ENCODE measurements at regions not wholly inside any gene's neighbourhood (a gene's known extent, or its start where the extent isn't known, plus 50 kb on each side); places are given as distances from the start of the nearest gene placed in this dataset.
"Not testable (repeated sequence)": the region's sequence is repeated elsewhere in the genome, so short reads cannot be mapped to it uniquely, and the experiment has no call there.

DNA sequence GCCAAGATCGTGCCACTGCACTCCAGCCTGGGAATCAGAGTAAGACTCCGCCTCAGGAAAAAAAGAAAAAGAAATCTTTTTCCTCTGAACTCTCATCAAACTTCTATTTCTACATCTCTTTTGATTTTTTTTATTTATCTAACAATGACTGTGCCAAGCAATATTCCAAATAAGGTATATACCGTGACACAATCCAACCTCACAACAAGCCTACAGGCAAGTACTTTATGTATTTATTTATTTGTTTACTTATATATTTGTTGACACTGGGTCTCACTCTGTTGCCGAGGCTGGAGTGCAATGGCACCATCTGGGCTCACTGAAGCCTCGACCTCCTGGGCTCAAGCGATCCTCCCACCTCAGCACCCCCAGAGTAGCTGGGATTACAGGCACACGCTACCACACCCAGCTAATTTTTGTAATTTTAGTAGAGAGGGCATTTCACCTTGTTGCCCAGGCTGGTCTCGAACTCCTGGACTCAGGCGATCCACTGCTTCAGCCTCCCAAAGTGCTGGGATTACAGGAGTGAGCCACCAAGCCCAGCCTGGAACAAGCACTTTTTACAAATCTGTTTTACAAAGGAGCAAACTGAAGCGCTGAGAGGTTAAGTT, 94.9 kb upstream of the CHD2 start:
- TF ChIP-seq CTCF (IDR thresholded peaks at IDR 0.05; ENCODE audit: low read depth, low read length, poor library complexity, severe bottlenecking) (no peak), EZH2phosphoT487 (IDR thresholded peaks at IDR 0.05; ENCODE audit: borderline replicate concordance, low read length) (no peak)
- Histone ChIP-seq H3K27me3 (ENCODE audit: control insufficient read depth, low read length) (no peaks in the 10 kb centered on the region), H3F3A (ENCODE audit: control insufficient read depth, insufficient read depth) (peaks cover 8% of the 10 kb centered on the region), H3K36me3 (ENCODE audit: control insufficient read depth, low read length) (no peaks in the 10 kb centered on the region), H3K27ac (ENCODE audit: low read depth, low read length) (no peak overlapping the region), H3K79me2 (ENCODE audit: control insufficient read depth, low read length) (peaks cover 15% of the 10 kb centered on the region), H4K20me1 (ENCODE audit: control insufficient read depth, insufficient read depth, low read depth, low read length) (no peaks in the 10 kb centered on the region), H3K9me3 (ENCODE audit: control insufficient read depth, insufficient read depth, low read length) (no peaks in the 10 kb centered on the region), H3K4me2 (ENCODE audit: low read length) (no peak overlapping the region), H3K9me2 (replicated peaks; ENCODE audit: control insufficient read depth, low read length) (no peaks in the 10 kb centered on the region), H3K4me3 (ENCODE audit: low read length) (no peak overlapping the region), H3K4me1 (ENCODE audit: control insufficient read depth, low read length) (peaks cover 27% of the 10 kb centered on the region)

- H3K79me2 ChIP-seq (ENCODE audit: control insufficient read depth, low read length), result peaks cover 20% of the 10 kb centered on the region
- not testable (repeated sequence) for H3K36me3 ChIP-seq (ENCODE audit: control insufficient read depth, low read length); H3K4me3 ChIP-seq (ENCODE audit: low read length); H3K4me2 ChIP-seq (ENCODE audit: low read length); H3K9me3 ChIP-seq (ENCODE audit: control insufficient read depth, insufficient read depth, low read length); H3K27ac ChIP-seq (ENCODE audit: low read depth, low read length); H3K27me3 ChIP-seq (ENCODE audit: control insufficient read depth, low read length); H3K9me2 ChIP-seq (replicated peaks; ENCODE audit: control insufficient read depth, low read length); H4K20me1 ChIP-seq (ENCODE audit: control insufficient read depth, insufficient read depth, low read depth, low read length)
- peaks cover 37% of the 10 kb centered on the region for H3K4me1 ChIP-seq (ENCODE audit: control insufficient read depth, low read length)
- H3F3A ChIP-seq (ENCODE audit: control insufficient read depth, insufficient read depth), result peaks cover 15% of the 10 kb centered on the region
Observed at GRCh38 chr15:92806171-92806570, 94.0 kb upstream of the CHD2 start.

DNA sequence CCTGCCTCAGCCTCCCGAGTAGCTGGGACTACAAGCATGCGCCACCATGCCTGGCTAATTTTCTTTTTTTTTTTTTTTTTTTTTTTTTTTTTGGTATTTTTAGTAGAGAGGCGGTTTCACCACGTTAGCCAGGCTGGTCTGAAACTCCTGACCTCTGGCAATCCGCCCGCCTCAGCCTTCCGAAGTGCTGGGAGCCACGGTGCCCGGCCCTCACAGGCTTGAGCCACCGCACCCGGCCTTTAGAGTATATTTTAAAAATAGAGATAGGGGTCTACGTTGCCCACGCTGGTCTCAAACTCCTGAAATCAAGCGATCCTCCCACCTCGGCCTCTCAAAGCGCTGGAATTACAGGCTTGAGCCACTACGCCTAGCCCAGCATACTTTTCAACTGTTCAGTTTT, 93.4 kb upstream of the CHD2 start:
- Histone ChIP-seq H3K9me3 (ENCODE audit: control insufficient read depth, insufficient read depth, low read length) (no peaks in the 10 kb centered on the region), H3K36me3 (ENCODE audit: control insufficient read depth, low read length) (no peaks in the 10 kb centered on the region; the same call in 1 of the 2 replicates), H3F3A (ENCODE audit: control insufficient read depth, insufficient read depth) (peaks cover 16% of the 10 kb centered on the region), H4K20me1 (ENCODE audit: control insufficient read depth, insufficient read depth, low read depth, low read length) (no peaks in the 10 kb centered on the region), H3K4me2 (ENCODE audit: low read length) (no peak overlapping the region), H3K4me3 (ENCODE audit: low read length) (no peak overlapping the region), H3K79me2 (ENCODE audit: control insufficient read depth, low read length) (peaks cover 26% of the 10 kb centered on the region), H3K27ac (ENCODE audit: low read depth, low read length) (no peak overlapping the region), H3K4me1 (ENCODE audit: control insufficient read depth, low read length) (peaks cover 42% of the 10 kb centered on the region), H3K9me2 (replicated peaks; ENCODE audit: control insufficient read depth, low read length) (no peaks in the 10 kb centered on the region), H3K27me3 (ENCODE audit: control insufficient read depth, low read length) (no peaks in the 10 kb centered on the region)
- TF ChIP-seq CTCF (IDR thresholded peaks at IDR 0.05; ENCODE audit: low read depth, low read length, poor library complexity, severe bottlenecking), result no peak
- TF ChIP-seq EZH2phosphoT487 (IDR thresholded peaks at IDR 0.05; ENCODE audit: borderline replicate concordance, low read length), result no peak

DNA sequence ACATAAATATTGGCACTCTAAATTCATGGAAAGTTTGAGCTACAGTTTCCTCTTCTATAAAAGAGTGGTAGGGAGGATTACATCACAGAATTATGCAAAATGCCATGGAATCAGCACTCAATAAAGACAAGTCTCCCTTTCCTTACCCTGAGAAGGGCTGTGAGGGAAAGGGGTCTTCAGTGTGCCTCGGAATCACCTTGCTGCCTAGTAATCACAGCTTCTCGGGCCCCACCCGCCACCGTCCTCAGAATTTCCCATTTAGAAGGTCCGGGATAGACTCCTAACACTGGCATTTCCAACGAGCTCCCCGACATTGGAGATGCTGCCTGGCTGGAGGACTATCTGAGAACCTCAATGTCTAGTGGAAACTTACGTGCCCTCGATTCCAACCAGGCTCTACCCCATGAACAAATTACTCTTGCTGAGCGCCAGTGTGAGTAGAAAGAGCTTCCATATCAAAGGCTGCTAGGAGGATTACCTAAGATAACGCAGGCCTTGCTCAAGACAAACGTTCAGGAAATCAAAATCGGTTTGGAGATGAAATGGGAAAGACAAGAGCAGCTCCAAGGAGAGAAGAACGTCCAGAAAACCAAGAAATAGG, 92.1 kb upstream of the CHD2 start:
- H3K4me1 ChIP-seq (ENCODE audit: control insufficient read depth, low read length), result peaks cover 50% of the 10 kb centered on the region
- no peaks in the 10 kb centered on the region for H4K20me1 ChIP-seq (ENCODE audit: control insufficient read depth, insufficient read depth, low read depth, low read length)
- H3K9me2 ChIP-seq (replicated peaks; ENCODE audit: control insufficient read depth, low read length), result no peaks in the 10 kb centered on the region
- H3K27me3 ChIP-seq (ENCODE audit: control insufficient read depth, low read length), result no peaks in the 10 kb centered on the region
- peak overlapping the region; percentile 68 for H3K4me2 ChIP-seq (ENCODE audit: low read length)
- peaks cover 31% of the 10 kb centered on the region for H3K79me2 ChIP-seq (ENCODE audit: control insufficient read depth, low read length)
- no peaks in the 10 kb centered on the region for H3K9me3 ChIP-seq (ENCODE audit: control insufficient read depth, insufficient read depth, low read length)
- peak overlapping the region; percentile 78 for H3K27ac ChIP-seq (ENCODE audit: low read depth, low read length)
- no peaks in the 10 kb centered on the region; the same call in 1 of the 2 replicates for H3K36me3 ChIP-seq (ENCODE audit: control insufficient read depth, low read length)
- no peak for TF ChIP-seq CTCF (IDR thresholded peaks at IDR 0.05; ENCODE audit: low read depth, low read length, poor library complexity, severe bottlenecking)
- TF ChIP-seq EZH2phosphoT487 (IDR thresholded peaks at IDR 0.05; ENCODE audit: borderline replicate concordance, low read length), result no peak
- H3F3A ChIP-seq (ENCODE audit: control insufficient read depth, insufficient read depth), result peaks cover 18% of the 10 kb centered on the region
- peak overlapping the region; percentile 70 for H3K4me3 ChIP-seq (ENCODE audit: low read length)

All from DOHH2 (cell line).